ENCODE measurements at regions not wholly inside any gene's neighbourhood (a gene's known extent, or its start where the extent isn't known, plus 50 kb on each side); places are given as distances from the start of the nearest gene placed in this dataset.

GRCh38 chr2:16446706-16447105 is 218.9 kb downstream of the CYRIA start:
- Histone ChIP-seq H3K9me3 (no peaks in the 10 kb centered on the region), H3K36me3 (no peaks in the 10 kb centered on the region), H3K27me3 (replicated peaks; ENCODE audit: insufficient read depth) (no peaks in the 10 kb centered on the region), H3K27ac (no peak overlapping the region), H3K4me3 (no peak overlapping the region), H3K4me1 (replicated peaks) (no peaks in the 10 kb centered on the region)
- no peak for DNase-seq (ENCODE audit: low spot score)
- TF ChIP-seq POLR2AphosphoS5 (IDR thresholded peaks at IDR 0.05) = no peak
- TF ChIP-seq CTCF (IDR thresholded peaks at IDR 0.05) = no peak
- no peak for TF ChIP-seq POLR2A (IDR thresholded peaks at IDR 0.05)
- intact Hi-C loops (cut with DNase I) = no loop called here
- WGBS = 80% methylated on average over 1 of the region's 1 CpG

GRCh38 chr2:16442971-16443370 is 222.7 kb downstream of the CYRIA start:
- WGBS = 100% methylated on average over 1 of the region's 1 CpG
- Histone ChIP-seq H3K4me1 (replicated peaks) (no peaks in the 10 kb centered on the region), H3K36me3 (no peaks in the 10 kb centered on the region), H3K27me3 (replicated peaks; ENCODE audit: insufficient read depth) (no peaks in the 10 kb centered on the region), H3K27ac (no peak overlapping the region), H3K9me3 (no peaks in the 10 kb centered on the region), H3K4me3 (no peak overlapping the region)
- TF ChIP-seq CTCF (IDR thresholded peaks at IDR 0.05) (no peak), POLR2A (IDR thresholded peaks at IDR 0.05) (no peak), POLR2AphosphoS5 (IDR thresholded peaks at IDR 0.05) (no peak)
- DNase-seq (ENCODE audit: low spot score) = no peak
- intact Hi-C loops (cut with DNase I) = no loop called here

GRCh38 chr2:16441431-16441830 is 224.2 kb downstream of the CYRIA start:
- H3K36me3 ChIP-seq = no peaks in the 10 kb centered on the region
- DNase-seq (ENCODE audit: low spot score) = no peak
- H3K9me3 ChIP-seq = no peaks in the 10 kb centered on the region
- 93% methylated on average over 3 of the region's 3 CpGs for WGBS
- intact Hi-C loops (cut with DNase I) = no loop called here
- no peak overlapping the region for H3K27ac ChIP-seq
- H3K4me3 ChIP-seq = no peak overlapping the region
- H3K27me3 ChIP-seq (replicated peaks; ENCODE audit: insufficient read depth) = no peaks in the 10 kb centered on the region
- TF ChIP-seq POLR2A (IDR thresholded peaks at IDR 0.05) = no peak
- H3K4me1 ChIP-seq (replicated peaks) = no peaks in the 10 kb centered on the region

GRCh38 chr2:16440898-16441297 is 224.7 kb downstream of the CYRIA start:
- 83% methylated on average over 4 of the region's 4 CpGs for WGBS

GRCh38 chr2:16438613-16439321 is 226.9 kb downstream of the CYRIA start:
- H3K4me1 ChIP-seq (replicated peaks) = no peaks in the 10 kb centered on the region
- WGBS = 66% methylated on average over 8 of the region's 8 CpGs
- TF ChIP-seq POLR2AphosphoS5 (IDR thresholded peaks at IDR 0.05) = no peak
- TF ChIP-seq CTCF (IDR thresholded peaks at IDR 0.05) = no peak
- TF ChIP-seq POLR2A (IDR thresholded peaks at IDR 0.05) = no peak

More at GRCh38 chr2:16440898-16441297, 224.7 kb downstream of the CYRIA start:
- TF ChIP-seq CTCF (IDR thresholded peaks at IDR 0.05) (no peak), POLR2A (IDR thresholded peaks at IDR 0.05) (no peak)
- no peaks in the 10 kb centered on the region for H3K27me3 ChIP-seq (replicated peaks; ENCODE audit: insufficient read depth)
- DNase-seq (ENCODE audit: low spot score) = no peak
- no peaks in the 10 kb centered on the region for H3K9me3 ChIP-seq
- no peak overlapping the region for H3K27ac ChIP-seq
- intact Hi-C loops (cut with DNase I) = no loop called here
- H3K4me1 ChIP-seq (replicated peaks) = no peaks in the 10 kb centered on the region
- H3K36me3 ChIP-seq = no peaks in the 10 kb centered on the region
- H3K4me3 ChIP-seq = no peak overlapping the region

More at GRCh38 chr2:16438613-16439321, 226.9 kb downstream of the CYRIA start:
- Histone ChIP-seq H3K9me3 (no peaks in the 10 kb centered on the region), H3K27ac (no peak overlapping the region), H3K36me3 (no peaks in the 10 kb centered on the region), H3K4me3 (no peak overlapping the region), H3K27me3 (replicated peaks; ENCODE audit: insufficient read depth) (no peaks in the 10 kb centered on the region)
- intact Hi-C loops (cut with DNase I) = no loop called here
- no peak for DNase-seq (ENCODE audit: low spot score)
